IMR-90 (cell line): ENCODE measurements at regions not wholly inside any gene's neighbourhood (a gene's known extent, or its start where the extent isn't known, plus 50 kb on each side); places are given as distances from the start of the nearest gene placed in this dataset.

Experiments
- ATAC-seq: fragments of 200-7000 bp; cut with Tn5 transposase; 2 replicates; pipeline ENCODE4 v1.9.1; 2020; ENCODE audit warnings: low read depth, mild to moderate bottlenecking, moderate library complexity
- BruUV-seq: library from RNA; stranded (reverse); fragments of 400-500 nt; replicated peaks from 2 replicates; lab custom pipeline; 2021; lab: Mats Ljungman, UMichigan
- CTCF ChIA-PET: fragments of 300-600 bp; formaldehyde crosslinking; extraction: SDS; loops from one replicate; lab custom pipeline; 2021; ENCODE audit warnings: antibody characterized with exemption; lab: Yijun Ruan, JAX
- POLR2A ChIA-PET: fragments of 300-600 bp; sonication (Branson Sonifier 250); formaldehyde crosslinking; loops from one replicate; lab custom pipeline; 2022; ENCODE audit warnings: antibody characterized with exemption; ENCODE audit not compliant: unreplicated experiment; lab: Charles Lee
- DNase-seq: peaks from one replicate; pipeline ENCODE4 v3.0.0; 2013
- H2AFZ ChIP-seq: replicated peaks from 2 replicates; pipeline ENCODE3; 2013; ENCODE audit warnings: low read length, mild to moderate bottlenecking; ENCODE audit not compliant: poor library complexity
- H2AK5ac ChIP-seq: 2 replicates; pipeline ENCODE4 v1.6.1; 2013; ENCODE audit warnings: low read depth, low read length, inconsistent platforms
- H2AK9ac ChIP-seq: replicated peaks from 2 replicates; pipeline ENCODE3; 2013; ENCODE audit warnings: mild to moderate bottlenecking, low read depth, low read length, moderate library complexity; ENCODE audit not compliant: poor library complexity
- H2BK120ac ChIP-seq: 2 replicates; pipeline ENCODE4 v1.6.1; 2013; ENCODE audit warnings: low read depth, low read length, inconsistent platforms
- H2BK15ac ChIP-seq: 3 replicates; pipeline ENCODE4 v1.6.1; 2013; ENCODE audit warnings: low read depth, low read length, inconsistent platforms
- H2BK20ac ChIP-seq: 2 replicates; pipeline ENCODE4 v1.6.1; 2013; ENCODE audit warnings: low read depth, mild to moderate bottlenecking, inconsistent platforms, low read length, moderate library complexity
- H2BK5ac ChIP-seq: 2 replicates; pipeline ENCODE4 v1.6.1; 2013; ENCODE audit warnings: mild to moderate bottlenecking, low read depth, low read length, inconsistent platforms; ENCODE audit not compliant: poor library complexity, severe bottlenecking
- H3K14ac ChIP-seq: replicated peaks from 2 replicates; pipeline ENCODE4 v1.6.1; 2013; ENCODE audit warnings: low read depth, low read length, inconsistent platforms
- H3K18ac ChIP-seq: 2 replicates; pipeline ENCODE4 v1.6.1; 2013; ENCODE audit warnings: low read depth, low read length, control low read depth
- H3K23ac ChIP-seq: 2 replicates; pipeline ENCODE4 v1.6.1; 2013; ENCODE audit warnings: low read depth, low read length, inconsistent platforms
- H3K27ac ChIP-seq: 2 replicates; pipeline ENCODE4 v1.5.1; 2013; ENCODE audit warnings: mild to moderate bottlenecking, control low read depth, low read length; ENCODE audit not compliant: insufficient read depth
- H3K27me3 ChIP-seq: 2 replicates; pipeline ENCODE4 v1.6.1; 2013; ENCODE audit warnings: low read length; ENCODE audit not compliant: control insufficient read depth, insufficient read depth
- H3K36me3 ChIP-seq: 2 replicates; pipeline ENCODE4 v1.6.1; 2013; ENCODE audit warnings: low read length, mixed read lengths; ENCODE audit not compliant: control insufficient read depth, insufficient read depth
- H3K4ac ChIP-seq: 2 replicates; pipeline ENCODE4 v1.6.1; 2013; ENCODE audit warnings: low read depth, low read length, inconsistent platforms
- H3K4me1 ChIP-seq: 2 replicates; pipeline ENCODE4 v1.6.1; 2013; ENCODE audit warnings: low read length, mixed read lengths; ENCODE audit not compliant: control insufficient read depth, insufficient read depth
- H3K4me2 ChIP-seq: 2 replicates; pipeline ENCODE4 v1.6.1; 2013; ENCODE audit warnings: low read depth, mild to moderate bottlenecking, control low read depth, low read length, moderate library complexity
- H3K4me3 ChIP-seq: 2 replicates; pipeline ENCODE4 v1.5.1; 2013; ENCODE audit warnings: low read depth, mild to moderate bottlenecking, control low read depth, low read length, moderate library complexity; ENCODE audit not compliant: insufficient read depth
- H3K56ac ChIP-seq: 2 replicates; pipeline ENCODE4 v1.6.1; 2013; ENCODE audit warnings: low read length, inconsistent platforms; ENCODE audit not compliant: insufficient read depth; ENCODE audit errors: extremely low read depth
- H3K79me1 ChIP-seq, 2 experiments: 2 replicates each; pipeline ENCODE4 v1.6.1; 2013; ENCODE audit warnings: low read length in 2 of 2, inconsistent platforms in 1 of 2, low read depth in 1 of 2
- H3K9ac ChIP-seq: 2 replicates; pipeline ENCODE4 v1.6.1; 2013; ENCODE audit warnings: low read depth, low read length, control low read depth
- H3K9me1 ChIP-seq: 2 replicates; pipeline ENCODE4 v1.6.1; 2013; ENCODE audit warnings: low read length, inconsistent platforms; ENCODE audit not compliant: insufficient read depth
- H3K9me3 ChIP-seq: 2 replicates; pipeline ENCODE4 v1.6.1; 2013; ENCODE audit warnings: low read length; ENCODE audit not compliant: control insufficient read depth, insufficient read depth
- H4K20me1 ChIP-seq: 2 replicates; pipeline ENCODE4 v1.6.1; 2013; ENCODE audit warnings: low read length, inconsistent platforms; ENCODE audit not compliant: insufficient read depth
- H4K5ac ChIP-seq: 2 replicates; pipeline ENCODE4 v1.6.1; 2013; ENCODE audit warnings: mild to moderate bottlenecking, low read depth, low read length, control low read depth
- H4K8ac ChIP-seq, 2 experiments: 2 replicates each; pipeline ENCODE4 v1.6.1; 2013; ENCODE audit warnings: low read depth in 2 of 2, low read length in 2 of 2, control low read depth in 1 of 2, inconsistent platforms in 1 of 2
- H4K91ac ChIP-seq: 2 replicates; pipeline ENCODE4 v1.6.1; 2013; ENCODE audit warnings: low read depth, low read length, inconsistent platforms; ENCODE audit not compliant: insufficient read depth
- CEBPB ChIP-seq: IDR thresholded peaks from 2 replicates; pipeline ENCODE4 v1.6.1; 2012; ENCODE audit warnings: low read depth, low read length, improper control_type of control experiment
- RFX5 ChIP-seq: IDR thresholded peaks from 2 replicates; pipeline ENCODE4 v1.8.0; 2012; ENCODE audit warnings: low read depth, mild to moderate bottlenecking, low read length, moderate library complexity
- WGBS, 2 experiments: methylation state at CpG; one replicate each; pipeline versions ENCODE4 v1.1.5 to v1.1.7; 2013; ENCODE audit warnings: missing lambda C conversion rate in 2 of 2; ENCODE audit not compliant: insufficient read length in 1 of 2; ENCODE audit errors: extremely low coverage in 2 of 2; 5-methylcytosine and 5-hydroxymethylcytosine counted together
- dilution Hi-C: fragments of 300-500 bp; cut with HindIII; formaldehyde crosslinking; loops from one replicate; pipeline ENCODE4 v1.14.3; 2018; ENCODE audit warnings: low sequenced_read_pairs; ENCODE audit not compliant: unreplicated experiment
- in situ Hi-C: fragments of 300-500 bp; cut with MboI; formaldehyde crosslinking; loops from 3 replicates; pipeline ENCODE4 v1.14.3; 2019; ENCODE audit warnings: low sequenced_read_pairs, inconsistent platforms, mixed read lengths
- intact Hi-C: fragments of 100-400 bp; cut with micrococcal nuclease; formaldehyde crosslinking; loops from 2 replicates; pipeline ENCODE4 v1.10.0; 2022
- TF ChIP-seq, protein P1 (sequence below): fragments of 150-350 bp; IDR thresholded peaks from 2 replicates; pipeline ENCODE4 v1.6.1; 2017; ENCODE audit warnings: mild to moderate bottlenecking, antibody characterized with exemption, low read length, low read depth

DNA sequence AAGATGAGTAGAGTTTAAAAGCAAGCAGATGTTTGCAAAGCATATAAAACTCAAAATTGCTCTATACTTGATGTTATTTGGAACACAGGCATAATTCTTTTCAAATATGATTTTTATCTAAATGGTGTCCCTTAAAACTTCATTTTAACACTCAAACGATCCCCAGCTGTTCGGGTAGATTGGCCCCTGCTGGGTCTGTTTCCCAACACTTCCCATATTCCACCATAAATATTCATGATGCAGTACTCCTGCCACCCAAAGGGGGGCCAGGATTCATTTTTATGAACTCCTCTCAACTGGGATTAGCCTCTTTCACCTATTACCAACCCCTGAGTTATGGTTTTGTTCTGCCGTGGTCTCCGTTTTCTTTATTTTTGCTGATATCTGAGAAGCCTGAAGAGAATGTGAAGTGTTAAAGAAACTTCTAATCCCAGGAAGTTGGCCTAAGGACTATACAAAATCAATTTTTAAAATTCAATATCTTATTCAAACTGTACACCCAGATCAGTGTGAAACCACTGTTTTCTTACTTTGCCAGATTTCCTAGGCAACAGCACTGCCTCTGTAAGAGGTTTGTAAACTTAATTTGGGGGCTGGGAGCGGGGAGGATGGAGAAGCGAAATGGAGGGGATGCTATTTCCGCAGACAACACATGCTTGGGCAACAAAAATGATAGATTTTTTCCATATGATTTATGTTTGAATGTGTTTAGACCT, 384.1 kb downstream of the DMRT2 start:
- dilution Hi-C loops = no loop called here
- POLR2A ChIA-PET = no interaction called here

More for the DNA sequence above, 384.1 kb downstream of the DMRT2 start:
- Histone ChIP-seq H3K56ac (no peak overlapping the region), H3K79me1 (no peaks in the 10 kb centered on the region), H3K9me3 (peaks cover 11% of the 10 kb centered on the region), H4K20me1 (no peaks in the 10 kb centered on the region), H2AK5ac (no peak overlapping the region), H3K4me1 (no peaks in the 10 kb centered on the region), H3K4me3 (no peak overlapping the region), H3K23ac (no peak overlapping the region), H2AK9ac (no peak overlapping the region), H2BK15ac (no peak overlapping the region), H3K27ac (no peak overlapping the region), H2BK5ac (no peak overlapping the region), H2BK120ac (no peak overlapping the region), H3K14ac (no peak overlapping the region), H3K9ac (no peak overlapping the region), H3K18ac (no peak overlapping the region), H4K5ac (no peak overlapping the region), H3K27me3 (no peaks in the 10 kb centered on the region), H3K36me3 (no peaks in the 10 kb centered on the region), H3K4me2 (no peak overlapping the region), H3K9me1 (no peaks in the 10 kb centered on the region), H4K91ac (no peak overlapping the region), H3K4ac (no peak overlapping the region), H2AFZ (no peak overlapping the region), H4K8ac (no peak overlapping the region), H2BK20ac (no peak overlapping the region)
- DNase-seq = no peak
- TF ChIP-seq RFX5 (no peak), CEBPB (no peak)
- TF ChIP-seq, protein P1, sequence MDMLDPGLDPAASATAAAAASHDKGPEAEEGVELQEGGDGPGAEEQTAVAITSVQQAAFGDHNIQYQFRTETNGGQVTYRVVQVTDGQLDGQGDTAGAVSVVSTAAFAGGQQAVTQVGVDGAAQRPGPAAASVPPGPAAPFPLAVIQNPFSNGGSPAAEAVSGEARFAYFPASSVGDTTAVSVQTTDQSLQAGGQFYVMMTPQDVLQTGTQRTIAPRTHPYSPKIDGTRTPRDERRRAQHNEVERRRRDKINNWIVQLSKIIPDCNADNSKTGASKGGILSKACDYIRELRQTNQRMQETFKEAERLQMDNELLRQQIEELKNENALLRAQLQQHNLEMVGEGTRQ = no peak
- no CpG with 5 or more reads among the region's 7 CpGs for WGBS, 2 experiments
- intact Hi-C loops (no loop called here), in situ Hi-C loops (no loop called here)
- CTCF ChIA-PET = no interaction called here
- no peak for ATAC-seq
- no TSS peak for BruUV-seq
